ENCODE measurements at regions not wholly inside any gene's neighbourhood (a gene's known extent, or its start where the extent isn't known, plus 50 kb on each side); places are given as distances from the start of the nearest gene placed in this dataset.
"Not testable (repeated sequence)": the region's sequence is repeated elsewhere in the genome, so short reads cannot be mapped to it uniquely, and the experiment has no call there.

GRCh38 chr1:190942475-190942874, 464.8 kb upstream of the BRINP3 start:
- TF ChIP-seq YY1 (IDR thresholded peaks at IDR 0.05; ENCODE audit: insufficient read depth, insufficient read length) (no peak), SUZ12 (IDR thresholded peaks at IDR 0.05; ENCODE audit: extremely low read depth, insufficient read depth, insufficient read length) (no peak), ZNF274 (IDR thresholded peaks at IDR 0.05; ENCODE audit: low read depth, low read length) (no peak)
- no peak overlapping the region for H3K9ac ChIP-seq (ENCODE audit: insufficient read length, low read depth)
- H3K36me3 ChIP-seq (ENCODE audit: insufficient read depth, insufficient read length, low read length): no peaks in the 10 kb centered on the region
- no peaks in the 10 kb centered on the region for H3K27me3 ChIP-seq (ENCODE audit: insufficient read depth, insufficient read length)
- no peaks in the 10 kb centered on the region for H3K9me3 ChIP-seq (ENCODE audit: insufficient read depth, low read length)
- DNase-seq (ENCODE audit: low read depth, low spot score): no peak
- no peaks in the 10 kb centered on the region for H3K4me1 ChIP-seq (ENCODE audit: insufficient read depth, insufficient read length)
- H3K4me3 ChIP-seq (ENCODE audit: insufficient read length, low read depth): no peak overlapping the region

- H3K9ac ChIP-seq (ENCODE audit: insufficient read length, low read depth); H3K4me3 ChIP-seq (ENCODE audit: insufficient read length, low read depth); DNase-seq (ENCODE audit: low read depth, low spot score): not testable (repeated sequence)
Observed at GRCh38 chr1:190943722-190944121, 466.1 kb upstream of the BRINP3 start.

GRCh38 chr1:190949939-190950338, 472.3 kb upstream of the BRINP3 start:
- Histone ChIP-seq H3K9ac (ENCODE audit: insufficient read length, low read depth) (no peak overlapping the region), H3K36me3 (ENCODE audit: insufficient read depth, insufficient read length, low read length) (no peaks in the 10 kb centered on the region), H3K9me3 (ENCODE audit: insufficient read depth, low read length) (no peaks in the 10 kb centered on the region), H3K27me3 (ENCODE audit: insufficient read depth, insufficient read length) (no peaks in the 10 kb centered on the region), H3K4me1 (ENCODE audit: insufficient read depth, insufficient read length) (no peaks in the 10 kb centered on the region), H3K4me3 (ENCODE audit: insufficient read length, low read depth) (no peak overlapping the region)
- no peak for DNase-seq (ENCODE audit: low read depth, low spot score)
- TF ChIP-seq YY1 (IDR thresholded peaks at IDR 0.05; ENCODE audit: insufficient read depth, insufficient read length): no peak
- TF ChIP-seq SUZ12 (IDR thresholded peaks at IDR 0.05; ENCODE audit: extremely low read depth, insufficient read depth, insufficient read length): no peak
- no peak for TF ChIP-seq ZNF274 (IDR thresholded peaks at IDR 0.05; ENCODE audit: low read depth, low read length)

More at GRCh38 chr1:190943722-190944121, 466.1 kb upstream of the BRINP3 start:
- H3K9me3 ChIP-seq (ENCODE audit: insufficient read depth, low read length); H3K27me3 ChIP-seq (ENCODE audit: insufficient read depth, insufficient read length); H3K4me1 ChIP-seq (ENCODE audit: insufficient read depth, insufficient read length); H3K36me3 ChIP-seq (ENCODE audit: insufficient read depth, insufficient read length, low read length): not testable (repeated sequence)

GRCh38 chr1:190957565-190957964, 479.9 kb upstream of the BRINP3 start:
- Histone ChIP-seq H3K9me3 (ENCODE audit: insufficient read depth, low read length) (no peaks in the 10 kb centered on the region), H3K4me3 (ENCODE audit: insufficient read length, low read depth) (no peak overlapping the region), H3K9ac (ENCODE audit: insufficient read length, low read depth) (no peak overlapping the region), H3K36me3 (ENCODE audit: insufficient read depth, insufficient read length, low read length) (no peaks in the 10 kb centered on the region), H3K4me1 (ENCODE audit: insufficient read depth, insufficient read length) (no peaks in the 10 kb centered on the region), H3K27me3 (ENCODE audit: insufficient read depth, insufficient read length) (no peaks in the 10 kb centered on the region)
- no peak for DNase-seq (ENCODE audit: low read depth, low spot score)
- no peak for TF ChIP-seq YY1 (IDR thresholded peaks at IDR 0.05; ENCODE audit: insufficient read depth, insufficient read length)
- no peak for TF ChIP-seq SUZ12 (IDR thresholded peaks at IDR 0.05; ENCODE audit: extremely low read depth, insufficient read depth, insufficient read length)
- no peak for TF ChIP-seq ZNF274 (IDR thresholded peaks at IDR 0.05; ENCODE audit: low read depth, low read length)

- Histone ChIP-seq H3K36me3 (ENCODE audit: insufficient read depth, insufficient read length, low read length) (no peaks in the 10 kb centered on the region), H3K9ac (ENCODE audit: insufficient read length, low read depth) (no peak overlapping the region), H3K9me3 (ENCODE audit: insufficient read depth, low read length) (no peaks in the 10 kb centered on the region), H3K27me3 (ENCODE audit: insufficient read depth, insufficient read length) (no peaks in the 10 kb centered on the region), H3K4me1 (ENCODE audit: insufficient read depth, insufficient read length) (no peaks in the 10 kb centered on the region), H3K4me3 (ENCODE audit: insufficient read length, low read depth) (no peak overlapping the region)
- no peak for TF ChIP-seq YY1 (IDR thresholded peaks at IDR 0.05; ENCODE audit: insufficient read depth, insufficient read length)
- TF ChIP-seq ZNF274 (IDR thresholded peaks at IDR 0.05; ENCODE audit: low read depth, low read length): no peak
- no peak for TF ChIP-seq SUZ12 (IDR thresholded peaks at IDR 0.05; ENCODE audit: extremely low read depth, insufficient read depth, insufficient read length)
- no peak for DNase-seq (ENCODE audit: low read depth, low spot score)
Observed at GRCh38 chr1:190963321-190963720, 485.7 kb upstream of the BRINP3 start.

GRCh38 chr1:190975827-190976226, 498.2 kb upstream of the BRINP3 start:
- DNase-seq (ENCODE audit: low read depth, low spot score): no peak
- Histone ChIP-seq H3K36me3 (ENCODE audit: insufficient read depth, insufficient read length, low read length) (no peaks in the 10 kb centered on the region), H3K4me3 (ENCODE audit: insufficient read length, low read depth) (no peak overlapping the region), H3K9ac (ENCODE audit: insufficient read length, low read depth) (no peak overlapping the region), H3K27me3 (ENCODE audit: insufficient read depth, insufficient read length) (no peaks in the 10 kb centered on the region), H3K9me3 (ENCODE audit: insufficient read depth, low read length) (peaks cover 6% of the 10 kb centered on the region; the same call in 1 of the 2 replicates), H3K4me1 (ENCODE audit: insufficient read depth, insufficient read length) (no peaks in the 10 kb centered on the region)
- TF ChIP-seq YY1 (IDR thresholded peaks at IDR 0.05; ENCODE audit: insufficient read depth, insufficient read length) (no peak), ZNF274 (IDR thresholded peaks at IDR 0.05; ENCODE audit: low read depth, low read length) (no peak)

GRCh38 chr1:191002768-191003167, 525.1 kb upstream of the BRINP3 start:
- no peak overlapping the region for H3K4me3 ChIP-seq (ENCODE audit: insufficient read length, low read depth)
- H3K4me1 ChIP-seq (ENCODE audit: insufficient read depth, insufficient read length): no peaks in the 10 kb centered on the region
- TF ChIP-seq SUZ12 (IDR thresholded peaks at IDR 0.05; ENCODE audit: extremely low read depth, insufficient read depth, insufficient read length) (no peak), ZNF274 (IDR thresholded peaks at IDR 0.05; ENCODE audit: low read depth, low read length) (no peak), YY1 (IDR thresholded peaks at IDR 0.05; ENCODE audit: insufficient read depth, insufficient read length) (no peak)
- no peaks in the 10 kb centered on the region for H3K27me3 ChIP-seq (ENCODE audit: insufficient read depth, insufficient read length)
- no peaks in the 10 kb centered on the region for H3K9me3 ChIP-seq (ENCODE audit: insufficient read depth, low read length)
- no peak for DNase-seq (ENCODE audit: low read depth, low spot score)
- H3K36me3 ChIP-seq (ENCODE audit: insufficient read depth, insufficient read length, low read length): no peaks in the 10 kb centered on the region
- no peak overlapping the region for H3K9ac ChIP-seq (ENCODE audit: insufficient read length, low read depth)

GRCh38 chr1:191016765-191017164, 539.1 kb upstream of the BRINP3 start:
- Histone ChIP-seq H3K9me3 (ENCODE audit: insufficient read depth, low read length) (no peaks in the 10 kb centered on the region), H3K4me3 (ENCODE audit: insufficient read length, low read depth) (no peak overlapping the region), H3K9ac (ENCODE audit: insufficient read length, low read depth) (no peak overlapping the region), H3K27me3 (ENCODE audit: insufficient read depth, insufficient read length) (no peaks in the 10 kb centered on the region), H3K36me3 (ENCODE audit: insufficient read depth, insufficient read length, low read length) (no peaks in the 10 kb centered on the region), H3K4me1 (ENCODE audit: insufficient read depth, insufficient read length) (no peaks in the 10 kb centered on the region)
- TF ChIP-seq ZNF274 (IDR thresholded peaks at IDR 0.05; ENCODE audit: low read depth, low read length): no peak
- TF ChIP-seq SUZ12 (IDR thresholded peaks at IDR 0.05; ENCODE audit: extremely low read depth, insufficient read depth, insufficient read length): no peak
- TF ChIP-seq YY1 (IDR thresholded peaks at IDR 0.05; ENCODE audit: insufficient read depth, insufficient read length): no peak
- no peak for DNase-seq (ENCODE audit: low read depth, low spot score)

All from NT2/D1 (cell line).